Head of caudate nucleus (tissue), 42 donors: ENCODE measurements at regions not wholly inside any gene's neighbourhood (a gene's known extent, or its start where the extent isn't known, plus 50 kb on each side); places are given as distances from the start of the nearest gene placed in this dataset.

Source experiments
- DNase-seq, 42 donors: peaks; one replicate each; pipeline versions ENCODE4 v3.0.0 to v3.0.0-alpha.2; 2020 to 2021; ENCODE audit warnings: mixed read lengths in 7 of 42
- intact Hi-C: fragments of 100-400 bp; cut with DNase I; formaldehyde crosslinking; loops from one replicate; pipeline ENCODE4 v1.15.0; 2022

DNA sequence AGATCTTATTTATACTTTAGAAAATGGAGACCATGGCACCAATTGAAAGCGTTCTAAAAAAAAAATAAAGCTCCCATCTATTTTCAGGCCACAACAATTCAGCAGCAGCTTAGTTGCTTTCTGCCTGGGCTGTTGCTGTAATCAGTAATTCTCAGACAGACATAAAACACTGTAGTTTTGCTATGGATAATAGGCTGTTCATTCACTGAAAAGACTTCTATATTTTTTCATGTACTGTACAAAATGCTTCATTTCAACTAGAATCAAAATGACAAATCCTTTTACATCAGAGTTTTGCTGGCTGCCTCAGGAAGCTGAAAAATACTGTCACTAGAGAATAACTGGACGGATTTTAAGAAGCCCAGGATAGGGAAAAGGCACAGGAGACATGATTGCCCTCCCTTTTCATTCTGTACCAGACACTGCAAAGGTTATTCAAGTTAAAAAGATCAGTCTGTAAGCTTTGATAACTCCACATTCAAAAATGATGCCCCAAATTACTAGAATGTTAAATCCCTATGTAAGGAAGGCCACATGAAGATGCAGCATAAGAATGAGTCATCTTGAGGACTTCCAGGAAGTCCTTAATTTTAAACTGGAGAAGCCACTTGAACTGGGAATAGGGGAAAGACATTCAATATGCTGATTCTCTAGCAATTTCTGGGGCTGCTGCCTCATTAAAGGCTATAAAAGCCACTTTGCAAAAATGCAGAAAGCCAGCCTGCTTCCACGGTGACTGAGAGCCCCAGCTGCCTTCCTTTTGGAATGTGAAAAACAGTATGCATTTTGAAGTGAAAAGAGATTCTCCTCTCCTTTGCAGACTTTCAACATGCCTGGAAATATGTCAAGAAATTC is 403.2 kb upstream of the RASGEF1B start:
- intact Hi-C loops, result no loop called here
- DNase-seq, result no peak

DNA sequence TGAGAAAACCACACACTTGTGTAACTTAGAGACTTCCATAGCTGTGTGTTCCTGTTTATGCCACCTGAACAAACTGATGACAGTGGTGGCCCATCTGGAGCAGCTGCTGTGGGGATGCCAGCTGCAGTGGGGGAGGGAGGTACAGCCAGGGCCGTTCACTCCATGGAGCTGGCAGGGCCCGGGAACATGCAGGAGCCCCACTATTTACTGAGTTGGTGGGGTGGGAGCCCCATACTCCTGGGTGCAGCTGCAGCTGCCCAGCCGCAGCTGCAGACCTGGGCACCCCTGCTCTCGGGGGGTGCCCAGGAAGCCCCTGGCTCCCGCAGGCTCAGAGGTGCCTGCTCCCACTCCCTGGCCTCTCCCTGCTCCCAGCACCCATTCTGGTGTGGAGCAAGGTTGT is 398.6 kb upstream of the RASGEF1B start:
- intact Hi-C loops, result no loop called here
- no peak for DNase-seq

DNA sequence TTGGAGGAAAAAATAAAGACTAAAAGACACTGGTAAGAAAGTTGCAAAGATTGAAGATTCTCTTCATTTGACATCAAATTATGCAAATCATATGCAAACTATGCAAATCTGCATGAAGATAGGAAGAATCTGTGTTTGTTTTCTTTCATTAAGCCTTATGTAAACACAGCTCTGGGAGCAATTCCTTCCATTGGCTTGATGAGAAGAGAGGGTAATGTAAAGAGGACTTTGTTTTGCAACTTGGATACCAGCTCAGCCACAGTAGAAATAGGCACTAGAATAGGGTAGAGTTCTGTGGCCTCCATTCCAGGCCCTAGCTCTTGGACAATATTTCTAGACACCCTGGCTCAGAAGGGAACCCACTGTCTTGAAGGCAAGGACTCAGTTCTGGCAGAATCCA is 388.4 kb upstream of the RASGEF1B start:
- DNase-seq, result no peak
- intact Hi-C loops, result no loop called here

DNA sequence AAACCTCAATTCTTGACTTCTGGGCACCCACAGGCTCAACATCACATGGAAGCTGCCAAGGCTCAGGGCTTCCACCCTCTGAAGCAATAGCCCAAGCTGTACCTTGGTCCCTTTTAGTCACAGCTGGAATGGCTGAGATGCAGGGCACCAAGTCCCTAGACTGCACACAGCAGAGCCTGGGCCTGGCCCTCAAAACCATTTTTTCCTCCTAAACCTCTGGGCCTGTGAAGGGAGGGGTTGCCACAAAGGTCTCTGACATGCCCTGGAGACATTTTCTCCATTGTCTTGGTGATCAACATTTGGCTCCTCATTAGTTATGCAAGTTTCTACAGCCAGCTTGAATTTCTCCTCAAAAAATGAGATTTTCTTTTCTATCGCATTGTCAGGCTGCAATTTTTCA is 382.7 kb upstream of the RASGEF1B start:
- intact Hi-C loops, result no loop called here

DNA sequence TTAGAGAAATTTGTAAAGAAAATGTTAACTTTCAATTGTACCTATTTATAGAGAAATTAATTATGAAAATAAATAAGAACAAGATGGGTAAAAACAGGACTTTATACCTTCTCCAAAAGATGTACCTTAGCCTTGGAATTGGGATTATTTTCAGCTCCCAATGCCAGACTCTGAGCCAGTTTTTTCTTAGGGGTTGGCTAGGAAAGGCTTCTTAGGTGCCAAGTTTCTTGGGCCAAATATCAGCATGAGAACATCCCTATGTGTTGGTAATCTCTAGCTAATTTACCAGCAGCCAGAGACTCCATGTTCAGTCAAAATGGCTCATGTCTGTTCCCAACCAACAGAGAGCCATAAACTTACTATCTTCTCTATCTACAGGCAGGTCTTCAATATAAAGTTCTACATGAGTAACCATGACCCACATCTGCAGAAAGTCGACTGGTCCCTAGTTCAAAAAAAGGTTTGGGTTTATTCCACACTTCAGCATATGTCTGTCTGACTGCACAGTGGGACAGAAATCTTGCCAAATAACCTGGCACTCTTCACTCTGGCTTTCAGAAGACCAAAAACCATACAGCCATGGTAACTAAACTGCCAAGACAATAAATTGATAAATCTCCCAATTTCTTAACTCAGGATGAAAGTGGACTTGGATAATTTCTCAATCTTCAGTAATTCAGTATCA is 380.5 kb upstream of the RASGEF1B start:
- intact Hi-C loops, result no loop called here
- no peak for DNase-seq

More for the DNA sequence above, 382.7 kb upstream of the RASGEF1B start:
- DNase-seq, result no peak

DNA sequence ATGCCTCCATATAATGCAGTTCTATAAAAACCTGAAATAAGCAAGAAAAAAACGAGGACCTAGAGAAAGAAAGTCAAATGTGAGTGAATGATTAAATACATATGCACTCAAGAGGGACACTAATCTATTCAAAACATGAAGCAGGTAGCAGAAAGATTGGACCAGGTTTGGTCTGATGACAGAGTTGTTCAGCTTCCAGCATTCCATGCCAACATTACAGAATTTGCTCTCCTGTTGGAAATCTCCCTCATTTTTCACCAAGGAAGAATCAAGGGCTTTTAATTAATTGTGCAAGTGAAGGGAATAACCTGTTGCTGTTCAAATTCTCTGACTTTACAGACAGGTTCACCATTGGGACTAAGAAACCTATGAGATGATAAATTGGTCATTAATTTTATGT is 379.0 kb upstream of the RASGEF1B start:
- intact Hi-C loops, result no loop called here
- DNase-seq, result no peak

DNA sequence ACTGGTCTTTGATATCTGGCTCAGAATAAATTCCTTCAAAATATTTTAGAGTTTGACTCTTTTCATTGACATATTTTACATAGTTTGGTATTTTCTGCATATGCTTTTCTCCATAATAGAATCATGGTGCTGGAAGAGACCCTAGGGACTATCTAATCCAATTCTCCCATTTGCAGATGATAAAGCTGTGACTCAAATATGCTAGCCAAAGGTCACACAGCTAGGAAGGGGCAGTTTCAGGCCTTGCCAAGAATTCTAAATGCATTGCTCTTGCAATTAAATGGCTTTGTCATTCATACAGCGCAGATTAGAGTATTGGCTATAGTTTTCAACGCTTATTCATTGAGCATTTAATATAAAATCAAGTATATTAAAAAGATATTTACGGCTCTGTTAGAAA is 374.1 kb upstream of the RASGEF1B start:
- no peak for DNase-seq
- intact Hi-C loops, result loop anchor here (5.0 kb wide), 1 partner anchor 443 kb away; no protein-coding TSS in a partner anchor

DNA sequence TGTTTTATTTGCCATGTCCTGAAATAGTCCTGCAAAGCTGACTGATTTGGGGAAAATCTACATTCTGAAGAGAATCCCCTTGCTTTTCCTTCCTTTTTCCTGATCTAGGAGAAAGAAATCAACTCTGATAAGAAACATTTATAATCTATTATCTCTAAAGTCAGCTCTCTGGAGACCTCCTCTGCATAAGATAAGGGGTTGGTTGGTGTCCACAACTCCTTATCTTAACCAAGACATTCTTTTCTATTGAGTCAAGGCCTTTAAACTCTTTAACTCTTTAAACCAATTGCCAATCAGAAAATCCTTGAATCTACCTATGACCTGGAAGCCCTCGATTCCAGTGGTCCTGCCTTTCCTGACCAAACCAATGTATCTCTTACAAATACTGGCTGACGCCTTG is 373.6 kb upstream of the RASGEF1B start:
- intact Hi-C loops, result loop anchor here (5.0 kb wide), 1 partner anchor 443 kb away; no protein-coding TSS in a partner anchor
- DNase-seq, result no peak

DNA sequence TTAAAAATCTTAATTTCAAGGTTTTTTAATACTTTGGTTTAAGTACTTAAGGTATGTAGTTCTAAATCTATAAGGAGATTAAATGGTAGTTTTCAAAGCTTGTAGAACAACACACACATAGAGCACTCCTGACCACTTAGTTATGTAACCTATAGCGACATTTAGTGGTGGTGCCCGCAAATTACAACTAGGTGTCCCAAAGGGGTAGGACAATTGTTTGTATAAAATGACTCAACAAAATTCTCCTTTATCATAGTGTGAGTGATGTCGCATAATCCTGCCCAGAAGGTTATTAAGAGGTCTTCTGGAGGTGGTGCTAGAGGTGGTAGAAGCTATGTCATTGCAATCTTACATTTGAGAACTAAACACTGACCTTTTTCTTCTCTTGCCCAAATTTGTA is 373.0 kb upstream of the RASGEF1B start:
- intact Hi-C loops, result loop anchor here (5.0 kb wide), 2 partner anchors 382 to 442 kb away; no protein-coding TSS in a partner anchor
- DNase-seq, result peak; percentile 8 to 93 (median 72)

DNA sequence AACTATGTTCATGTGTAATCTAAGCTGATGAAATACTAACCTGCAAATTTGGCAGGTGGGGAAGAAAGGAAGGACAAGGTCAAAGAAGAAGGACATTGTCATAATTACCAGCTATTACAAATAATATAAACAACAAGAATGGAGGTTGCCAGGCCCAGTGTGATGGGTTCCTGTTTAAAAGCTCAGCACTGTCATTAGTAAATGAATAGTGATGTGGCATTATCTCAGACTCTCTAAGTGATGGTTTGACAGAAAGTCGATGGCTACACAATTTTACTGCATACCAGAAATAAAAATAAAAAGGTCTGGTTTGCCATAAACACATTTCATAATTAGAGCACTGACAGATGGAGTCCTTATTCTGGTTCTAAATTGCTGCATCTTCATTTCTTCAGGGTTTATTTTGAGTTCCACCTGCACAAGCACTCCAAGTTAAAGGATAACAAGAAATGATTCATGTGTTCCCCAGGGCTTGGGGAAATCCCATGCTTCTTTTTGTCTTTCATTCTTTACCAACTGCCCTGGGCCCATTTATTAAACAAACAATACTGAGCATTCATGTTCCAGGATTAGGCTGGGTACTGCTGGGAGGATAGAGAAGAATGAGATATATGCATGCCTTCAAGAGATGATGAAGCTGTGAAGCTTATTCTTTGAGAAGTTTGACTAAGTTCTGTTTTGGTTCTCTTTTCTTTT is 367.8 kb upstream of the RASGEF1B start:
- intact Hi-C loops, result loop anchor here (5.0 kb wide), 1 partner anchor 377 kb away; no protein-coding TSS in a partner anchor
- no peak for DNase-seq

DNA sequence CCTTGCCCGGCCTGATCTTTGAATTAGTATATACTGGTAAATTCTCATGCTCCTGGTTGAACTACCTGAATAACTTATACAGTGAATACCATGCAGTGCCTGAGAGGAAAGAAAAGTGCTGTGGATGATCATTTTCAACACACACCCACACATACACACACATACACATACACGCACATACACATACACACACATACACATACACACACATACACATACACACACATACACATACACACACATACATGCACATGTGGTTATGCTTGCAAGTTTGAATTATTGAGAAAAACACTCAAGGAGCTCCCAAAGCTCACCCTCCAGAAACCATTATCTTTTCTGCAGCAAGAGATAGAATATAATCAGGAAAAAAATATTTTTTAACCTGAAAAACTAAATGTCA is 366.9 kb upstream of the RASGEF1B start:
- DNase-seq, result no peak
- intact Hi-C loops, result no loop called here

DNA sequence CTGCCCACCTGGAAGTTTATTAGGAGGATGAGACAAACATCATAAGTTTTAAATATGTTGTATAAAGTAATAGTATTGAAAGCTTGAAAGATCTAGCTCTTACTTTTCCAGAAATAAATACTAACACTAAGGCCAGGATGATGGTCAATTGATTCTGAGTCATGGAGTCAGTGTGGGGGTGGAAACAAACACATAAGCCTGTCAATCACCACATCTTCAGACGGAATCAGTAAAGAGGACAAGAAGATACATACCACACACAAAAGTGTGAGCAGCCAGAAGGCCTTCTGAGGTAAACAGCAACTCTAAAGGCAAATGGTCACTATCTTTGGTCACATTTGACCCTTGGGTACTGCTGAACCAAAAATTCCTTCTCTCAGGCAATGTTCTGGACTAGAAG is 365.0 kb upstream of the RASGEF1B start:
- intact Hi-C loops, result no loop called here
- DNase-seq, result no peak

DNA sequence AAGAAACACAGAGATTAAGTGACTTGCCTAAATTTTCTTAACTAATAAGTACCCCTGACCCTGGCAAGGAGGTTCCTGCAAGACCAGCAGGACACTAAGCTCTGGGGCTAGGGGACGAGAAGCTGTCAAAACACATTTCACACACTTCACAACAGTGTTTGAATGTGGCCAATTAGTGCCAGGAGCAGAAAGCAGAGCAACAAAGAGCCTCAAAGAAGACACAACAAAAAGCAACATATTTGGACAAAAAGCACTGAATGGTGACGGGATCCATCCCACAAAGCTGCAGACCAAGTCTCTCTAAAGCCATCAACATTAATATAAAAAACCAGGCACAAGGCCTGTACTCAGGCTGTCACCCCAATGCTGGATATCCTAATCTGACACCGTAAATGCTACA is 361.9 kb upstream of the RASGEF1B start:
- DNase-seq, result peak in 5 of 42 donors; percentile 8 to 65 (median 36)
- intact Hi-C loops, result no loop called here

DNA sequence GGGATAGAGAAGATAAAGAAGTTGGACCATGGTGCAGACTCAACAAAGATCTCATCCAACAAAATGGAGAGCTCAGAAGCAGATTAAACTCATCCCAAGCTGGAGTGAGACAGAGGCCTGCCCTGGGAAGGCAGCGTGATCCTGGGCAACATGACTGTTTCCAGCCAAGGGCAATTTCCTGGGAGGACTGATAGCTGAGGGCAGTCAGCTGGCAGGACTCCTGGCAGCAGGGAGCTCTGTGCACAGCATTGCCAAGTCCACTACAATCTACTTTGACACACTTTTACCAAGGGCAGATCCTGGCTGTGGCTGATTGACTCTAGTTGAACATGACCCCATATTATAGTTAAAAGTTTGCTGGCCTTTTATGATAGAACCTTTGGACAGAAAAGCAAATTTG is 357.3 kb upstream of the RASGEF1B start:
- intact Hi-C loops, result no loop called here
- no peak for DNase-seq

DNA sequence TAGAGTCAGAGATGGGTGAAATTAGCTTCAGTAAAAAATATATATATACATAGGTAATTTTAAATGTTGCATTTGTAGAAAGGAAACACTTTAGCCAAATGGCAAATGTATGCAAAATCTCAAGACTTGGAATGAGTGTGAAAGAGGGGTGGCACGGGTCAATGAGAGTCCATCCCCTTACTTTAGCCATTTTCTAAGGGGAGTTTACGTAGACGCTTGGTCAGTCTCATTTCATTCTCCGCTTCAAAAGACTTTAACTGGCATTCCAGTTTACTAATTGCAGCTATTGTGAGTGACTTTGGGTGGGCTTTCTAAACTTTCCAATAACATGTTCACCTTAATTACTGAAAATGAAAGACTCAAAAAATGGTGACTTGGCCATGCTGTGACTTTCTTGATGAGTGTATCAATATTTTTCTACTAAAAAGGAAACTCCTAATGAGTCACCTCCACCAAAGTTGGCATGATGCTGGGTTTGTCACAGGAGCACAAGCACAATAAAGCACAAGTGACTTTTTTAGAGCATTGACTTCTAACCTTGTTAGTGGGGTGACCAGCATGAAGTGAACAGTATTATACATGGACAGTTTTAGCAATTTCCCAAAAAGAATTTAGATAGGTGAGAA is 356.0 kb upstream of the RASGEF1B start:
- intact Hi-C loops, result no loop called here
- no peak for DNase-seq

DNA sequence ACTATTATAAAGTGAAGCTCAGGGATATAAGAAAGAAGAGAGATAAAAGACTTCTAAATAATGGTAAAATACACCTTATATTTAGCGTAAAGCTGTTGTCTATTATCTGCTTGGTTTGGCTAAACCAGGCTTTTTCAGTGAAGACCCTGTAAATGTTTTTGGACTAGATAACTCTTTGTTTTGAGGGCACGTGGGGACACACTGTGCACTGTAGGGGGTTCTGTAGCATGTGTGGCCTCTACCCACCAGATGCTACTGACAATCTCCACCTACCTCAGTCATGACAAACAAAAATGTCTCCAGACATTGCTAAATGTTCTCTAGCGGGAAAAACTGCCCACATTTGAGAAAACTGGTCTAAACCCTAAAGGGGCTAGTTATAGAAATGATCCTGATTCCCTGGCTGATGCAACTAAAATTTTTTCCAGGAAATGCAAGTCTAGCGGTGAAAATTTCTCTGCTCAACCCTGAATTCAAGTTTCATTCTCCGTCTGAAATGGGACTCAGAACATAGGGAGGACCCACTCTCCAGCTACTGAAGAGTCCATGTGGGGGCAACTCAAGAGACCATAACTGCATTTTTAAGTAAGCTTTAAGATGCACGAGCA is 355.2 kb upstream of the RASGEF1B start:
- intact Hi-C loops, result no loop called here
- DNase-seq, result no peak

DNA sequence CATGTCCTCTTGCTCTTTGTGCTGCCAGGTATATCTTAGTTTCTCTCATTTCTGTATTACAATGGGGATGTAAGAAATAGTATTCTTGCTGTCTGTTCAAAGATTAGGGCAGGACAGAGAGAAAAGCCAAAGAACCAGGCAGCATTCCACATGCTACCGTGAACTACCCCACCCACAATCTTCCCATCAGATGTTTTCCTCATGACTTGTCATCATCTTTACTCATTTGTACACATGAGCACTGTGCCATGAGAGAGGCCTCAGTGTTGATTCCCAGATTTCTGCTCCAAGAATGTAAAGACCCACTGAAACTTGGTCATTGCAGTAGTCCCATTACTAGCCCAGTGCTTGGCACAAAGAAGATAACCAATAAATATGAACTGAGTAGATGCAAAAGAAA is 354.6 kb upstream of the RASGEF1B start:
- no peak for DNase-seq
- intact Hi-C loops, result no loop called here

DNA sequence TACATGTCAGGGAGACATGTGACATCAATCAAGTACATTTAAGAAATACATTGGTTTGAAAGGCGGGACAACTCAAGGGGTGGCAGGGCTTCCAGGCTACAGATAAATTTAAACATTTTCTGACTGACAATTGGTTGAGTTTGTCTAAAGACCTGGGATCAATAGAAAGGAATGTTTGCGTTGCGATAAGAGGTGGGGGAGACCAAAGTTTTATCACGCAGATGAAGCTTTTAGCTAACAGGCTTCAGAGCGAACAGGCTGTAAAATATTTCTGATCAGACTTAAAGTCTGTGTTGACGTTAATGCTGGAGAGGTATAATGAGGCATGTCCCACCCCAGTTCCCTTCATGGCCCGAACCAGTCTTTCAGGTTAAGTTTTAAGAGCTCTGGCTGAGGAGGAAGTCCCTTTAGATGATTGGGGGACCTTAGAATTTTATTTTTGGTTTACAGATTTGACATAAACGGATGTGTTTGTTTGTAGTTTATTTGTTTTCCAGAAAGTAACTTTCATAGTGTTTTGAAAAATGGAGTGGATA is 346.7 kb upstream of the RASGEF1B start:
- intact Hi-C loops, result no loop called here
- DNase-seq, result no peak
